ENCODE measurements at regions not wholly inside any gene's neighbourhood (a gene's known extent, or its start where the extent isn't known, plus 50 kb on each side); places are given as distances from the start of the nearest gene placed in this dataset.

- TF ChIP-seq CTCF (IDR thresholded peaks at IDR 0.05; ENCODE audit: insufficient read depth, low read length), result no peak
- no peak overlapping the region for H3K4me3 ChIP-seq (ENCODE audit: low read depth, low read length)
- DNase-seq (ENCODE audit: low read depth), result no peak
Measured at GRCh38 chr3:76321614-76322013, 536.3 kb upstream of the ZNF717 start.

DNA sequence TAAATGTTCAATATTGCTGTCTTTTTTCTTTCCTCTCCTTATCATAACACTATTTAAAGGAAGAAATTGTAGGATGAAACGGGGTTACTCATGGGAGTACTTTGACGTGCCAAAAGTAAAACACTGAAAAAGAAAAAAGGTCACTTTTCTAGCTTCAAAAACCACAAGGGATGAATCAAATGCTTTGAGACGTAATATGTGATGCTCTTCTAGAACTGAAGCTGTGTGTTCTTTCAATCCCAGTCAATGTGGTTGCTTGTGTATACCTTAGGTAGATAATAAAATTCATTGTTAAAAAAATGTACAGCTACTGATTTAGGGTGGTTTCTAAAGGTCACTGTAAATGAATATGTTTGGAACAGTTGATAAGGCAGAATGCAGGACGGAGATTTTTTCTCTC, 538.8 kb upstream of the ZNF717 start:
- no peak overlapping the region for H3K4me3 ChIP-seq (ENCODE audit: low read depth, low read length)
- no peak for DNase-seq (ENCODE audit: low read depth)
- TF ChIP-seq CTCF (IDR thresholded peaks at IDR 0.05; ENCODE audit: insufficient read depth, low read length), result no peak

GRCh38 chr3:76345878-76346277, 560.5 kb upstream of the ZNF717 start:
- no peak for TF ChIP-seq CTCF (IDR thresholded peaks at IDR 0.05; ENCODE audit: insufficient read depth, low read length)
- DNase-seq (ENCODE audit: low read depth), result no peak
- no peak overlapping the region for H3K4me3 ChIP-seq (ENCODE audit: low read depth, low read length)

GRCh38 chr3:76346690-76347089, 561.3 kb upstream of the ZNF717 start:
- TF ChIP-seq CTCF (IDR thresholded peaks at IDR 0.05; ENCODE audit: insufficient read depth, low read length), result no peak
- DNase-seq (ENCODE audit: low read depth), result no peak

DNA sequence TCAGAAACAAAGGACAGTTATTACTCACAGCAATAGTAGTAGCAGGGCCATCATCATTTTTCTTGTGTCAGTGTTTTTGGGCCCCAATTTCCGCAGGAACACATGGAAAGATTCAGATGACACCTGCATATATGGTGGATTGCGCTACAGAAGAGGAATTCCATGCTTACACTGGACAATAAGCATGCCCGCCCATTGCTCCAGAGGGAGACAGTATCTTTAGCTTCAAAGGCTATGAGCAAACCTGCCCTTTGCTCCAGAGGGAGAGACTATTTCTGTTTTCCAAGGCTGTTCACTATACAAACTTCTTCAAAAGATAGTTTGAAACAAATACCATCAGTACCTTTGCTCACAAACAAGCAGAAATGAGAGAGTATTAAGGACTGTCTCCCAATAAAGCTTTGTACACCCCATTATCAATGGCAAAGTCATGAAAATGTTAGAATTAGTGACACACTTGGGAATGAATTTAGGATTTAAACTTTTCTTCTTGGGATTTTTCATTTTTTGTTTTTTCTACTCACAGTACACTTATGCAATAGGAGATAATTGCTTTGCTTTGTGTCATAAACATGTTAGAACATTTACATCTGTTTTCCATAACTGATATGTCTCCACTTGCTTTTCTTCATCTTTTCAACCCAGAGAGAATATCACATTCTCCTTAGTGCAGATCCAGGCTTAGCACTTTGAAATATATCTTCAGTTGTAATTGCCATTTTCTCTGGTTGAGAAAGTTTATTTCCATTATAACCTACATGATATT, 564.5 kb upstream of the ZNF717 start:
- no peak for DNase-seq (ENCODE audit: low read depth)
- no peak for TF ChIP-seq CTCF (IDR thresholded peaks at IDR 0.05; ENCODE audit: insufficient read depth, low read length)
- no peak overlapping the region for H3K4me3 ChIP-seq (ENCODE audit: low read depth, low read length)

More at GRCh38 chr3:76346690-76347089, 561.3 kb upstream of the ZNF717 start:
- no peak overlapping the region for H3K4me3 ChIP-seq (ENCODE audit: low read depth, low read length)

GRCh38 chr3:76352051-76352450, 566.7 kb upstream of the ZNF717 start:
- DNase-seq (ENCODE audit: low read depth), result no peak
- no peak for TF ChIP-seq CTCF (IDR thresholded peaks at IDR 0.05; ENCODE audit: insufficient read depth, low read length)
- H3K4me3 ChIP-seq (ENCODE audit: low read depth, low read length), result no peak overlapping the region

Data from fibroblast of the aortic adventitia (primary cell).